RWPE2 (cell line): ENCODE measurements at regions not wholly inside any gene's neighbourhood (a gene's known extent, or its start where the extent isn't known, plus 50 kb on each side); places are given as distances from the start of the nearest gene placed in this dataset.

Experiments used
- ATAC-seq: fragments of 200-7000 bp; cut with Tn5 transposase; 3 replicates; pipeline ENCODE4 v1.9.1; 2021; ENCODE audit warnings: low read depth
- DNase-seq: peaks from one replicate; pipeline ENCODE4 v3.0.0-alpha.2; 2020; ENCODE audit warnings: low spot score
- H3K27ac ChIP-seq: fragments of 450-650 bp; 2 replicates; pipeline ENCODE4 v1.5.1; 2017; ENCODE audit warnings: mild to moderate bottlenecking; ENCODE audit not compliant: poor library complexity, severe bottlenecking
- H3K27me3 ChIP-seq: fragments of 250-450 bp; sonication (Bioruptor Pico); 2 replicates; pipeline ENCODE4 v1.5.1; 2021; ENCODE audit warnings: mild to moderate bottlenecking, moderate library complexity; ENCODE audit not compliant: insufficient read depth, poor library complexity, severe bottlenecking
- H3K36me3 ChIP-seq: fragments of 250-450 bp; sonication (Bioruptor Pico); 2 replicates; pipeline ENCODE4 v1.5.1; 2020; ENCODE audit warnings: low read depth, mild to moderate bottlenecking, moderate library complexity
- H3K4me1 ChIP-seq: fragments of 250-450 bp; sonication (Bioruptor Pico); 2 replicates; pipeline ENCODE4 v1.5.1; 2021; ENCODE audit warnings: mild to moderate bottlenecking, moderate library complexity; ENCODE audit not compliant: insufficient read depth, poor library complexity, severe bottlenecking
- H3K4me3 ChIP-seq: fragments of 250-450 bp; sonication (Bioruptor Pico); 2 replicates; pipeline ENCODE4 v1.5.1; 2021; ENCODE audit warnings: mild to moderate bottlenecking, moderate library complexity; ENCODE audit not compliant: severe bottlenecking
- H3K9me3 ChIP-seq: fragments of 250-450 bp; sonication (Bioruptor Pico); 2 replicates; pipeline ENCODE4 v1.5.1; 2021; ENCODE audit warnings: mild to moderate bottlenecking, moderate library complexity; ENCODE audit not compliant: severe bottlenecking
- CTCF ChIP-seq: fragments of 450-650 bp; IDR thresholded peaks from one replicate; pipeline ENCODE4 v1.5.1; 2017; ENCODE audit warnings: mild to moderate bottlenecking, moderate library complexity; ENCODE audit not compliant: poor library complexity, severe bottlenecking

GRCh38 chrX:109312757-109313156 is 169.1 kb downstream of the GUCY2F start:
- DNase-seq (no peak), ATAC-seq (no peak)
- Histone ChIP-seq H3K27ac (no peak overlapping the region), H3K27me3 (no peaks in the 10 kb centered on the region), H3K4me1 (no peaks in the 10 kb centered on the region), H3K9me3 (no peaks in the 10 kb centered on the region), H3K36me3 (no peaks in the 10 kb centered on the region), H3K4me3 (no peak overlapping the region)
- no peak for TF ChIP-seq CTCF

- no peaks in the 10 kb centered on the region for H3K4me1 ChIP-seq
- DNase-seq (no peak), ATAC-seq (no peak)
- no peak overlapping the region for H3K4me3 ChIP-seq
- H3K9me3 ChIP-seq = no peaks in the 10 kb centered on the region
- no peak overlapping the region for H3K27ac ChIP-seq
- no peak for TF ChIP-seq CTCF
- no peaks in the 10 kb centered on the region for H3K27me3 ChIP-seq
- no peaks in the 10 kb centered on the region for H3K36me3 ChIP-seq
Observed at GRCh38 chrX:109310031-109310430, 171.9 kb downstream of the GUCY2F start.

- TF ChIP-seq CTCF = no peak
- no peaks in the 10 kb centered on the region for H3K36me3 ChIP-seq
- DNase-seq (no peak), ATAC-seq (no peak)
- H3K27me3 ChIP-seq = no peaks in the 10 kb centered on the region
- H3K4me3 ChIP-seq = no peak overlapping the region
- H3K27ac ChIP-seq = no peak overlapping the region
- H3K9me3 ChIP-seq = no peaks in the 10 kb centered on the region
- no peaks in the 10 kb centered on the region for H3K4me1 ChIP-seq
Observed at GRCh38 chrX:109301177-109301576, 180.7 kb downstream of the GUCY2F start.

GRCh38 chrX:109300415-109300814 is 181.5 kb downstream of the GUCY2F start:
- no peaks in the 10 kb centered on the region for H3K27me3 ChIP-seq
- DNase-seq (no peak), ATAC-seq (no peak)
- TF ChIP-seq CTCF = no peak
- no peak overlapping the region for H3K4me3 ChIP-seq
- no peaks in the 10 kb centered on the region for H3K36me3 ChIP-seq
- no peak overlapping the region for H3K27ac ChIP-seq
- no peaks in the 10 kb centered on the region for H3K4me1 ChIP-seq
- no peaks in the 10 kb centered on the region for H3K9me3 ChIP-seq

GRCh38 chrX:109299091-109299490 is 182.8 kb downstream of the GUCY2F start:
- H3K27me3 ChIP-seq = no peaks in the 10 kb centered on the region
- no peak for ATAC-seq
- no peaks in the 10 kb centered on the region for H3K4me1 ChIP-seq
- H3K36me3 ChIP-seq = no peaks in the 10 kb centered on the region
- no peak for TF ChIP-seq CTCF
- DNase-seq = no peak
- no peaks in the 10 kb centered on the region for H3K9me3 ChIP-seq
- no peak overlapping the region for H3K4me3 ChIP-seq
- no peak overlapping the region for H3K27ac ChIP-seq
